Gastroesophageal sphincter (tissue), 3 donors: ENCODE measurements at regions not wholly inside any gene's neighbourhood (a gene's known extent, or its start where the extent isn't known, plus 50 kb on each side); places are given as distances from the start of the nearest gene placed in this dataset.

Experiments used
- EP300 ChIP-seq: sonication (generic); formaldehyde crosslinking; IDR thresholded peaks from one replicate; pipeline ENCODE4 v1.6.1; 2017; ENCODE audit warnings: antibody characterized with exemption, mild to moderate bottlenecking
- POLR2A ChIP-seq, 2 donors: fragments of 450-650 bp; IDR thresholded peaks; one replicate each; pipeline ENCODE4 v1.6.1; 2017; ENCODE audit warnings: antibody characterized with exemption in 2 of 2, mild to moderate bottlenecking in 2 of 2, moderate library complexity in 1 of 2
- TF ChIP-seq, protein P1 (sequence below), 4 experiments: fragments of 200-600 bp in 2 of 4; fragments of 450-650 bp in 2 of 4; sonication (generic) in 1 of 4; IDR thresholded peaks; one replicate each; pipeline ENCODE4 v1.5.1; 2017 to 2019; ENCODE audit warnings: antibody characterized with exemption in 4 of 4, mild to moderate bottlenecking in 2 of 4, moderate library complexity in 2 of 4

DNA sequence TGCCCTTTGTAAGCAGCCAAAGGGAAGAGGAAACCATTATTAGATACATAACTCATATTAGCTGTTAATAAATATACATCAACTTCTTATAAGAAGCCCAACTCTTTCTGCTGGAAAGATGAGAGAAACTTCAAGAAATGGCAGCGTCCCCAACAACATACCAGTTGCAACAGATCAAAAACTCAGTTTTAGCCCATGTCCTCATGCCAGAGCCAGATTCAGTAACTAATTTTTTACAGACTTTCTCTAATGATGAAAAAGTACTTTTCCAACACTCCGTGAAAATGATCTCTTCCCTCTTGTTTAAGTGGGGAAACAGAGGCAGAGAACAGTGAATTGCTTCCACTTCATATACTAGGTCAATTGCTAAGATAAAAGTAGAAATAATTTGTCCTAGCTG, 206.8 kb upstream of the NUDT4 start:
- TF ChIP-seq EP300 (no peak), POLR2A (IDR thresholded peaks at IDR 0.05) (no peak)
- TF ChIP-seq, protein P1, sequence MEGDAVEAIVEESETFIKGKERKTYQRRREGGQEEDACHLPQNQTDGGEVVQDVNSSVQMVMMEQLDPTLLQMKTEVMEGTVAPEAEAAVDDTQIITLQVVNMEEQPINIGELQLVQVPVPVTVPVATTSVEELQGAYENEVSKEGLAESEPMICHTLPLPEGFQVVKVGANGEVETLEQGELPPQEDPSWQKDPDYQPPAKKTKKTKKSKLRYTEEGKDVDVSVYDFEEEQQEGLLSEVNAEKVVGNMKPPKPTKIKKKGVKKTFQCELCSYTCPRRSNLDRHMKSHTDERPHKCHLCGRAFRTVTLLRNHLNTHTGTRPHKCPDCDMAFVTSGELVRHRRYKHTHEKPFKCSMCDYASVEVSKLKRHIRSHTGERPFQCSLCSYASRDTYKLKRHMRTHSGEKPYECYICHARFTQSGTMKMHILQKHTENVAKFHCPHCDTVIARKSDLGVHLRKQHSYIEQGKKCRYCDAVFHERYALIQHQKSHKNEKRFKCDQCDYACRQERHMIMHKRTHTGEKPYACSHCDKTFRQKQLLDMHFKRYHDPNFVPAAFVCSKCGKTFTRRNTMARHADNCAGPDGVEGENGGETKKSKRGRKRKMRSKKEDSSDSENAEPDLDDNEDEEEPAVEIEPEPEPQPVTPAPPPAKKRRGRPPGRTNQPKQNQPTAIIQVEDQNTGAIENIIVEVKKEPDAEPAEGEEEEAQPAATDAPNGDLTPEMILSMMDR (IDR thresholded peaks at IDR 0.05): no peak
